WERI-Rb-1 (cell line): ENCODE measurements at regions not wholly inside any gene's neighbourhood (a gene's known extent, or its start where the extent isn't known, plus 50 kb on each side); places are given as distances from the start of the nearest gene placed in this dataset.

Experiments
- DNase-seq: peaks from one replicate; pipeline ENCODE4 v3.0.0-alpha.2; 2020
- H3K27ac ChIP-seq: fragments of 250-450 bp; sonication (Bioruptor Pico); 2 replicates; pipeline ENCODE4 v1.5.1; 2020; ENCODE audit warnings: mild to moderate bottlenecking, moderate library complexity
- H3K27me3 ChIP-seq: fragments of 250-450 bp; sonication (Bioruptor Pico); 2 replicates; pipeline ENCODE4 v1.5.1; 2021; ENCODE audit warnings: mild to moderate bottlenecking, low read depth, moderate library complexity; ENCODE audit not compliant: insufficient read depth, severe bottlenecking
- H3K36me3 ChIP-seq: fragments of 250-450 bp; sonication (Bioruptor Pico); 2 replicates; pipeline ENCODE4 v1.5.1; 2020; ENCODE audit warnings: mild to moderate bottlenecking, moderate library complexity
- H3K4me3 ChIP-seq: 2 replicates; pipeline ENCODE4 v1.5.1; 2011; ENCODE audit warnings: low read depth, mild to moderate bottlenecking, control low read depth, low read length
- H3K9me3 ChIP-seq: fragments of 250-450 bp; sonication (Bioruptor Pico); 2 replicates; pipeline ENCODE4 v1.5.1; 2021; ENCODE audit warnings: mild to moderate bottlenecking, moderate library complexity; ENCODE audit not compliant: severe bottlenecking
- TF ChIP-seq, protein P1 (sequence below): IDR thresholded peaks from 2 replicates; pipeline ENCODE4 v1.5.1; 2011; ENCODE audit warnings: low read depth, mild to moderate bottlenecking, control low read depth, inconsistent platforms, low read length

DNA sequence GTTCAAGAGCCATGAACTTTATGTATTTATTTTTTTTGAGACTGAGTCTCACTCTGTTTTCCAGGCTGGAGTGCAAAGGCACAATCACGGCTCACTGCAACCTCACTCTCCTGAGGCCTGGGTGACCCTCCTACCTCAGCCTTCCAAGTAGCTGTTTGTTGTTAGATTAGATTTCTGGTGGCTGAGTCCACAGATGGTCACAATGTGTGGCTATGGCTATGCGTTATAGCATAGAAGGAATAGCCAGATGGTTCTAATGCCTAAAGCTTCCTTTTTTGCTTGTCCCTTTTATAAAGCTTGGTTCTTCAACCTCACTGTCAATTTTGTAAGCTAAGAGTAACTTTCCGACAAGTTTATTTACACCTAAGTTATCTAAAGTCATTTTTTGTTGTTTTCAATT is 62.3 kb upstream of the FMN2 start:
- Histone ChIP-seq H3K27ac (peak overlapping the region; percentile 64), H3K9me3 (no peaks in the 10 kb centered on the region)
- peak; percentile 72 for DNase-seq

DNA sequence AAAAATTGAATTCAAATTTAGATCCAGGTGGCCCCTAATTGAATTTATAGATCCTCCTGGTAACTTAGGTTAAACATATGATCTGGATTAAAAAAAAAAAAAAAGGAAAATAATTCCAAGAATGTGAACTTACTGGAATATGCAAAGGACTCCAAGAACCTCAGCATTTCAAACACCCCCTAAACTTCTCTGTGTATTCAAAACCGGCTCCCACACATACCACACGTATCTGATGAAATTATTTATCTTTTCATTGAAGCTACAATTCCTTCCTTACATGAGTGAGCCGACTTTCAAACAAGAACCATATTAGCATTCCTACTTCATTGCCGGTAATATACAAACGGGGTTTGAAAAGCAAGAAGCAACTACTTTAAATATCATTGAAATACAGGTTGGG is 61.4 kb upstream of the FMN2 start:
- Histone ChIP-seq H3K27ac (no peak overlapping the region; the same call in 1 of the 2 replicates), H3K4me3 (no peak overlapping the region)
- TF ChIP-seq, protein P1, sequence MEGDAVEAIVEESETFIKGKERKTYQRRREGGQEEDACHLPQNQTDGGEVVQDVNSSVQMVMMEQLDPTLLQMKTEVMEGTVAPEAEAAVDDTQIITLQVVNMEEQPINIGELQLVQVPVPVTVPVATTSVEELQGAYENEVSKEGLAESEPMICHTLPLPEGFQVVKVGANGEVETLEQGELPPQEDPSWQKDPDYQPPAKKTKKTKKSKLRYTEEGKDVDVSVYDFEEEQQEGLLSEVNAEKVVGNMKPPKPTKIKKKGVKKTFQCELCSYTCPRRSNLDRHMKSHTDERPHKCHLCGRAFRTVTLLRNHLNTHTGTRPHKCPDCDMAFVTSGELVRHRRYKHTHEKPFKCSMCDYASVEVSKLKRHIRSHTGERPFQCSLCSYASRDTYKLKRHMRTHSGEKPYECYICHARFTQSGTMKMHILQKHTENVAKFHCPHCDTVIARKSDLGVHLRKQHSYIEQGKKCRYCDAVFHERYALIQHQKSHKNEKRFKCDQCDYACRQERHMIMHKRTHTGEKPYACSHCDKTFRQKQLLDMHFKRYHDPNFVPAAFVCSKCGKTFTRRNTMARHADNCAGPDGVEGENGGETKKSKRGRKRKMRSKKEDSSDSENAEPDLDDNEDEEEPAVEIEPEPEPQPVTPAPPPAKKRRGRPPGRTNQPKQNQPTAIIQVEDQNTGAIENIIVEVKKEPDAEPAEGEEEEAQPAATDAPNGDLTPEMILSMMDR: no peak

More for the DNA sequence above, 62.3 kb upstream of the FMN2 start:
- no peaks in the 10 kb centered on the region for H3K27me3 ChIP-seq
- TF ChIP-seq, protein P1: no peak
- no peak overlapping the region for H3K4me3 ChIP-seq
- no peaks in the 10 kb centered on the region for H3K36me3 ChIP-seq

DNA sequence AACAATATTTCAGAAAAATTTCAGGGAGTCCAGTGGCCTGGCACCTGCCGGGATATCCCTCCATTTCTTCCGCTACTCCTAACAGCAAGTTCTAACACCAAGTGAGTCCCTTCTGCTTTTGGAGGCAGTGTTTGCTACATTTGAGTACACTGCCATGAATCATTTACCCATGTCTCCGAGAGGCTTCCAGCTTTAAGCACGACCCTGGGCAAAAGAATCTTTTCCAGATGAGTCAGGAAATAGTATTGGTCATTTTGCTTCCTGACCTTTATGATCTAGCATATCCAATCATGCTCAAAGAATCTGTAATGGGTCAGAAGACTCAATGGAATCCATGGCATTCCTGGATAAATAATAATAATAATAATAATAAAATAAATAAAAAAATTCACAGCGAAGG is 60.7 kb upstream of the FMN2 start:
- H3K27ac ChIP-seq: no peak overlapping the region
- H3K27me3 ChIP-seq: no peaks in the 10 kb centered on the region
- H3K9me3 ChIP-seq: peaks cover 3% of the 10 kb centered on the region
- TF ChIP-seq, protein P1: no peak
- DNase-seq: no peak
- no peak overlapping the region for H3K4me3 ChIP-seq
- H3K36me3 ChIP-seq: no peaks in the 10 kb centered on the region

More for the DNA sequence above, 61.4 kb upstream of the FMN2 start:
- no peak for DNase-seq
- Histone ChIP-seq H3K9me3 (no peaks in the 10 kb centered on the region), H3K27me3 (no peaks in the 10 kb centered on the region), H3K36me3 (no peaks in the 10 kb centered on the region)

DNA sequence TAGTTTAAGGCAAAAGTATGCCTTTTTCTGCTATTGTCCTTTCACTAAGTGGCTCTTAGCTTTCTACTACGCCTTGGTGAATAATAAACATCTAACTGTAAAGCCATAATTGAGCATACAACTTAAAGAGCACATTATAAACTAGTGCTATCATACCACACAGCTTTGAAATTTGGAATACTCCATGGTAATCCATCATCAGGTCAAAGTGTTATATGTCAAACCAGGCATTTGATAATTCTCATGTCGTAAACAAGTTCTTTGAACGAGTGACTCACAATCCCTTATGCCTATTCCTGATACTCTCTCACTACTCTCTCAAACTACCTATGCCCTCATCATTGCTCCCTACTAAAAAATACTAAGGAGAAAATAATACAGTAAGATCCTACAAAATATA is 60.3 kb upstream of the FMN2 start:
- TF ChIP-seq, protein P1: no peak
- no peak overlapping the region for H3K4me3 ChIP-seq
- no peak overlapping the region for H3K27ac ChIP-seq
- no peaks in the 10 kb centered on the region for H3K27me3 ChIP-seq
- DNase-seq: no peak
- no peaks in the 10 kb centered on the region for H3K36me3 ChIP-seq
- peaks cover 5% of the 10 kb centered on the region for H3K9me3 ChIP-seq

DNA sequence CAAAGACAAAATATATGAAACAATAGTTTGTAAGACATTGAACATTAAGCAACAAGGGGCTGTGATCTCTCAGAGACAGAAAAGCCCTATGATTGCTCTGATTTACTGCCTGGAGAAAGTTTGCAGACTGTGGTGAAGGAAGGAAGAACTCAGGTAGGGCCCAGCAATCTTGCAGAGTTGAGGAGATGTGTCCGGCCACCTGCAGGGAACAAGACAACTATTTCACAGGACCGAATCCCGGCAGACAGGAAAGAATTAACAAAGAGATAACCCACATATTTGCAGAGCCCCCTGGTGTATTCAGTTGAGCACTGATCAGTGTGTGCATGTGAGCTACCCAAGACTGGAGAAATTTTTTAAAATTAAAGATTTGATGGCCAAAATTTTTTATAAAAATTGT is 58.3 kb upstream of the FMN2 start:
- TF ChIP-seq, protein P1: no peak
- Histone ChIP-seq H3K9me3 (peaks cover 8% of the 10 kb centered on the region), H3K27ac (no peak overlapping the region), H3K4me3 (no peak overlapping the region), H3K36me3 (no peaks in the 10 kb centered on the region), H3K27me3 (no peaks in the 10 kb centered on the region)
- no peak for DNase-seq

DNA sequence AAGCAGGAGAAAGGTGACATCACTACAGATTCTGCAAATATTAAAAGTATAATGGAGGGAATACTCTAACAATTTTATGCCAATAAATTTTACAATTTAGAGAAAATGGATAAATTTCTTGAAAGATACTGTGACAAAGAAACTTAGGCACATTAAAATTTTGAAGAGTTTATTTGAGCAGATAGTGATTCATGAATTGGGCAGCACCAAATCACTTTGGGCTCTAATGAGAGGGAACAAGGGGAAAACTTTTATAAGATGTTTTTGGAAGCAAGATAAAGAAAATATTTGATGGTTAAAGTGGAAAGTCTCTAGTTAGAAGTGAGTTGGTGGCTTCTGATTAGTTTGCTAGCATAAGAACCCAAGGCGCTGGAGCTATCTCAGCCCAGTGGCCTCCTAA is 55.2 kb upstream of the FMN2 start:
- TF ChIP-seq, protein P1: no peak
- no peak overlapping the region for H3K27ac ChIP-seq
- H3K36me3 ChIP-seq: no peaks in the 10 kb centered on the region

More for the DNA sequence above, 55.2 kb upstream of the FMN2 start:
- no peaks in the 10 kb centered on the region for H3K27me3 ChIP-seq
- DNase-seq: no peak
- no peak overlapping the region for H3K4me3 ChIP-seq
- peaks cover 8% of the 10 kb centered on the region for H3K9me3 ChIP-seq
